ENCODE measurements at regions not wholly inside any gene's neighbourhood (a gene's known extent, or its start where the extent isn't known, plus 50 kb on each side); places are given as distances from the start of the nearest gene placed in this dataset.

DNA sequence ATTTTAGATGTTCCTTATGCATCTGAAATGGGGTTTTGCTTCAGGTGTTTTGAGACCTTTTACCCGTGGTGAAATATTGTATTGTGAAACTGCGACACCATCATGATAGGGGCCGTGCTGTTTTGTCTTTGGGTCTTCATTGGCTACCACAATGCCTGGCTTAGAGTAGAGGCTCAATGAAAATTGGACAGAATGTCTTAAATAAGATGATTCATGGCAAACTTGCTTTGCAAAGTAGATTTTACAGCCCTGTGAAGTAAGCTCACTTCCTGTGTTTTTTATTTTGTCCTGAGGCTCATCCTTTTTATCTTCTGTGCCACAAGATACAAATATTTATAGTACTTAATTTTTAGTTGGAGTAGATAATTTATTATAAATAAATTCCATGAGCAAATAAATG lies 111.3 kb upstream of the FRMD6 start:
- Histone ChIP-seq H4K20me1 (ENCODE audit: insufficient read depth) (no peaks in the 10 kb centered on the region), H3K9me3 (ENCODE audit: low read depth) (no peaks in the 10 kb centered on the region), H3K4me3 (no peak overlapping the region), H3K27me3 (replicated peaks; ENCODE audit: insufficient read depth) (no peaks in the 10 kb centered on the region), H3K4me1 (ENCODE audit: insufficient read depth) (peaks cover 36% of the 10 kb centered on the region), H3K9ac (peak overlapping the region; percentile 30; the same call in 1 of the 2 replicates), H2AFZ (no peak overlapping the region), H3K4me2 (ENCODE audit: unreplicated experiment) (peak overlapping the region; percentile 59), H3K27ac (peak overlapping the region; percentile 81), H3K36me3 (ENCODE audit: low read depth) (no peaks in the 10 kb centered on the region), H3F3A (ENCODE audit: insufficient read depth) (peaks cover 35% of the 10 kb centered on the region), H3K9me2 (ENCODE audit: insufficient read depth) (no peaks in the 10 kb centered on the region), H3K79me2 (ENCODE audit: insufficient read depth) (0 out of 2 replicates have a peak, but pooled peaks cover 3% of the 10 kb centered on the region)
- WGBS, 2 experiments (ENCODE audit: low coverage in 1 of 2, low lambda C conversion rate in 2 of 2, missing lambda C conversion rate in 2 of 2): 72% methylated on average over 3 of the region's 3 CpGs
- DNase-seq: peak; percentile 77
- in situ Hi-C loops (cut with MboI): no loop called here
- TF ChIP-seq EZH2 (IDR thresholded peaks at IDR 0.05; ENCODE audit: insufficient read depth, poor library complexity, severe bottlenecking): no peak
- TF ChIP-seq EZH2phosphoT487 (IDR thresholded peaks at IDR 0.05; ENCODE audit: insufficient read depth, low read depth): no peak

GRCh38 chr14:51544471-51544870 lies 107.2 kb upstream of the FRMD6 start:
- Histone ChIP-seq H4K20me1 (ENCODE audit: insufficient read depth) (no peaks in the 10 kb centered on the region), H3K9ac (no peak overlapping the region), H3K36me3 (ENCODE audit: low read depth) (no peaks in the 10 kb centered on the region), H3K9me3 (ENCODE audit: low read depth) (no peaks in the 10 kb centered on the region), H3K79me2 (ENCODE audit: insufficient read depth) (0 out of 2 replicates have a peak, but pooled peaks cover 3% of the 10 kb centered on the region), H2AFZ (no peak overlapping the region), H3K4me1 (ENCODE audit: insufficient read depth) (peaks cover 61% of the 10 kb centered on the region), H3K27me3 (replicated peaks; ENCODE audit: insufficient read depth) (no peaks in the 10 kb centered on the region), H3K4me3 (no peak overlapping the region), H3K9me2 (ENCODE audit: insufficient read depth) (no peaks in the 10 kb centered on the region), H3K4me2 (ENCODE audit: unreplicated experiment) (no peak overlapping the region), H3K27ac (no peak overlapping the region), H3F3A (ENCODE audit: insufficient read depth) (peaks cover 53% of the 10 kb centered on the region)
- in situ Hi-C loops (cut with MboI): no loop called here
- TF ChIP-seq EZH2 (IDR thresholded peaks at IDR 0.05; ENCODE audit: insufficient read depth, poor library complexity, severe bottlenecking) (no peak), EZH2phosphoT487 (IDR thresholded peaks at IDR 0.05; ENCODE audit: insufficient read depth, low read depth) (no peak)
- no peak for DNase-seq
- WGBS, 2 experiments (ENCODE audit: low coverage in 1 of 2, low lambda C conversion rate in 2 of 2, missing lambda C conversion rate in 2 of 2): 94 to 97% methylated on average over 4 of the region's 4 CpGs

DNA sequence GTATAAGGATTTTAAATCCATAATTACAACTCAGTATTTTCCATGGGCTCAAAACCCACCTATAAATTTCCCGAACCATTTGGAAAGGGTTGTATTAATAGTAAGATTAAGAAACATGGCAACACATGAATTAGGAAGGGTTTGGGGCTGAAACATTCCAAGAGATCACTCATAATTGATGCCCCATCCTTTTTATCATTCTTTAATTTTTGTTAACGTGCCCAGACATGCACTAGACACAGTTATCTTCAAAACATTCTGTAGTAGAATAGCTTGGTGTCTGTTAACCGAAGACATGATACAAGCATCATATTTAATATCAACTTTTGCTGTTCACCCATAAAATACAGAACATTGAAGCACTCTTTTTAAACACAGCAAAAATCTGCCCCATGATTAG lies 106.8 kb upstream of the FRMD6 start:
- no peak for TF ChIP-seq EZH2phosphoT487 (IDR thresholded peaks at IDR 0.05; ENCODE audit: insufficient read depth, low read depth)
- TF ChIP-seq EZH2 (IDR thresholded peaks at IDR 0.05; ENCODE audit: insufficient read depth, poor library complexity, severe bottlenecking): no peak
- DNase-seq: no peak
- Histone ChIP-seq H4K20me1 (ENCODE audit: insufficient read depth) (no peaks in the 10 kb centered on the region), H3K27me3 (replicated peaks; ENCODE audit: insufficient read depth) (no peaks in the 10 kb centered on the region), H3K4me3 (no peak overlapping the region), H3K9me2 (ENCODE audit: insufficient read depth) (no peaks in the 10 kb centered on the region), H3K4me1 (ENCODE audit: insufficient read depth) (peaks cover 57% of the 10 kb centered on the region), H3K79me2 (ENCODE audit: insufficient read depth) (peaks cover 7% of the 10 kb centered on the region), H3K27ac (no peak overlapping the region; the same call in 1 of the 2 replicates), H3K36me3 (ENCODE audit: low read depth) (no peaks in the 10 kb centered on the region), H3K9ac (no peak overlapping the region), H2AFZ (no peak overlapping the region), H3K9me3 (ENCODE audit: low read depth) (no peaks in the 10 kb centered on the region), H3K4me2 (ENCODE audit: unreplicated experiment) (no peak overlapping the region), H3F3A (ENCODE audit: insufficient read depth) (peaks cover 48% of the 10 kb centered on the region)
- in situ Hi-C loops (cut with MboI): no loop called here
- 83 to 86% methylated on average over 3 of the region's 3 CpGs for WGBS, 2 experiments (ENCODE audit: low coverage in 1 of 2, low lambda C conversion rate in 2 of 2, missing lambda C conversion rate in 2 of 2)

DNA sequence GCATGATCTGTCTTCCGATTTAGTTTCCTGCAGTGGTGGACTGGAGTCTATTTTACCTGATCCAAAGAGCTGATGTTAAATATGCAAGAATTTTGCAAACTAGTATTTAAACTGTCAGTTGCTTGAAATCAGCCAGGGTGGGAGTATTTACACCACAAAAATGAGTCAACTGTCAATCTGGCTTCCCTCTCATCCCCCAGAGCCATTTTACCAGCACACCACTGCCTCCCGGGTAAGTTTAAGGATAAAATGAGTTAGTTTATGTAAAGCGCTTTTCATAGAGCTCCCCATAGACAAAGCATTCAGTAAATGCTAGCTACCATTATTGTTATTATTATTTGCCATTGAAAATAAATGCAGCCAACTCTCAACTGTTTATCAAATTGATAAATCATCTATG lies 106.3 kb upstream of the FRMD6 start:
- H3F3A ChIP-seq (ENCODE audit: insufficient read depth): peaks cover 44% of the 10 kb centered on the region
- no peaks in the 10 kb centered on the region for H3K9me3 ChIP-seq (ENCODE audit: low read depth)
- no peaks in the 10 kb centered on the region for H3K27me3 ChIP-seq (replicated peaks; ENCODE audit: insufficient read depth)
- peaks cover 12% of the 10 kb centered on the region for H3K79me2 ChIP-seq (ENCODE audit: insufficient read depth)
- H3K4me1 ChIP-seq (ENCODE audit: insufficient read depth): peaks cover 52% of the 10 kb centered on the region
- no peaks in the 10 kb centered on the region for H3K9me2 ChIP-seq (ENCODE audit: insufficient read depth)
- H3K36me3 ChIP-seq (ENCODE audit: low read depth): no peaks in the 10 kb centered on the region
- in situ Hi-C loops (cut with MboI): no loop called here
- no peak overlapping the region for H3K9ac ChIP-seq
- H2AFZ ChIP-seq: no peak overlapping the region
- peak overlapping the region; percentile 96 for H3K27ac ChIP-seq
- H4K20me1 ChIP-seq (ENCODE audit: insufficient read depth): no peaks in the 10 kb centered on the region
- no peak for TF ChIP-seq EZH2 (IDR thresholded peaks at IDR 0.05; ENCODE audit: insufficient read depth, poor library complexity, severe bottlenecking)
- TF ChIP-seq EZH2phosphoT487 (IDR thresholded peaks at IDR 0.05; ENCODE audit: insufficient read depth, low read depth): no peak
- H3K4me2 ChIP-seq (ENCODE audit: unreplicated experiment): no peak overlapping the region
- DNase-seq: no peak
- WGBS, 2 experiments (ENCODE audit: low coverage in 1 of 2, low lambda C conversion rate in 2 of 2, missing lambda C conversion rate in 2 of 2): 97 to 100% methylated on average over 3 of the region's 3 CpGs
- no peak overlapping the region for H3K4me3 ChIP-seq

- H3K27me3 ChIP-seq (replicated peaks; ENCODE audit: insufficient read depth): no peaks in the 10 kb centered on the region
- H3K9ac ChIP-seq: peak overlapping the region; percentile 61
- H3K4me1 ChIP-seq (ENCODE audit: insufficient read depth): peaks cover 45% of the 10 kb centered on the region
- H4K20me1 ChIP-seq (ENCODE audit: insufficient read depth): no peaks in the 10 kb centered on the region
- 6 to 9% methylated on average over 2 of the region's 2 CpGs for WGBS, 2 experiments (ENCODE audit: low coverage in 1 of 2, low lambda C conversion rate in 2 of 2, missing lambda C conversion rate in 2 of 2)
- peak overlapping the region; percentile 96 for H3K27ac ChIP-seq
- H3K36me3 ChIP-seq (ENCODE audit: low read depth): no peaks in the 10 kb centered on the region
- H3K4me2 ChIP-seq (ENCODE audit: unreplicated experiment): peak overlapping the region; percentile 35
- TF ChIP-seq EZH2 (IDR thresholded peaks at IDR 0.05; ENCODE audit: insufficient read depth, poor library complexity, severe bottlenecking): no peak
- no peak for TF ChIP-seq EZH2phosphoT487 (IDR thresholded peaks at IDR 0.05; ENCODE audit: insufficient read depth, low read depth)
- H2AFZ ChIP-seq: no peak overlapping the region; the same call in 1 of the 2 replicates
- H3F3A ChIP-seq (ENCODE audit: insufficient read depth): peaks cover 38% of the 10 kb centered on the region
- H3K9me3 ChIP-seq (ENCODE audit: low read depth): no peaks in the 10 kb centered on the region
- no peak overlapping the region for H3K4me3 ChIP-seq
- H3K9me2 ChIP-seq (ENCODE audit: insufficient read depth): no peaks in the 10 kb centered on the region
- in situ Hi-C loops (cut with MboI): no loop called here
- H3K79me2 ChIP-seq (ENCODE audit: insufficient read depth): peaks cover 18% of the 10 kb centered on the region
- DNase-seq: no peak
Measured at GRCh38 chr14:51546099-51546498, 105.6 kb upstream of the FRMD6 start.
